Activated CD4-positive, alpha-beta T cell treated with anti-CD3 and anti-CD28 coated beads for 48 hours (primary cell): ENCODE measurements at regions not wholly inside any gene's neighbourhood (a gene's known extent, or its start where the extent isn't known, plus 50 kb on each side); places are given as distances from the start of the nearest gene placed in this dataset.

ENCODE experiments used
- DNase-seq: peaks from one replicate; pipeline ENCODE4 v3.0.0-alpha.2; 2020

DNA sequence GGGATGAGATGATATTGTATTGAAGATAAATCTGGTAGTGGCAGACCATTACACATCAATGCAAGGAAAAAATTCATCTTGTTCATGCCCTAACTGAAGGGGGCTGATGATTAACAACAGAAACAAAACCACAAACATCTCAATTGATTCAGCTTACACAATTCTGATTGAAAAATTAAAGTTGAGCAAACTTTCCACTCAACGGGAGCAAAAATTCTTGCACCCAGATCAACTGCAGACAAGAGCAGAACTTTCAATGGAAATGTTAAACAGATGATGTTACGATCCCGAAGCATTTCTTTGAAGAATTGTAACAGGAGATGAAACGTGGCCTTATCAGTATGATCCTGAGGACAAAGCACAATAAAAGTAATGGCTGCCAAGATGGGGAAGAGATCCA lies 172.4 kb upstream of the SOX5 start:
- DNase-seq, result no peak

DNA sequence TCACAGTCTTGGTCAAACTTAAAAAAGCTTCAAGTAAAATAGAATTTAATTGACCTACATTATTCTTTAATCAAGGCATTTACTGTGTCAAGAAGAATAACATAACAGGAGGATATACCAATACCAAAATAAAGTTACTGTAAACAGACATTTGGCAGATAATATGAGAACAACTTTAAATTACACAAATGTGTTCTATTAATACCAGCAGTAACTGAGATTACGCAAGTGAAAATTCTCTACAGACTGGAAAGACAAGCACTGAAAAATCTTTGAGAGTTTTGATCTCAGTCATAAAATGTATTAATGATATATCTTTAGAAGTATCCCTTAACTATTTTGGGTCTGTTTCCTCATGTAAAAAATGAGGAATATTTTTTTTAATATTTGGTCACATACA lies 169.2 kb upstream of the SOX5 start:
- DNase-seq, result no peak

DNA sequence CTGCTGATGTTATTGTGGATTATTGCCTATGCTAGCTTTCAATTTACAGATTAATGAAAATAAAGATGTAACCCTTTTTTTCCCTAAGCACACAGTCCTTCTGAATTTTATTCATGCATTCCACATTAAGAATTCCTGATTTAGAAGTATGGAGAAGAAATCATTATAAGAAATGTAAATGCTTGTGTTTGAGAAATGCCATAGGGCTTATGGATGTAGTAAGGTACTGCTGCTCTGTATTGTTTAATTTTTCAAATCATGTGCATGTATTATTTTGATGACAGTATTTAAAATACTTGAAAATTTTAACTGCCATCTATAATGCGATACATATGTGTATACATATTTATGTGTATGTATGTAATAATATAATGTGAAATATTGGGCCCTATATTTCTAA lies 167.1 kb upstream of the SOX5 start:
- no peak for DNase-seq

DNA sequence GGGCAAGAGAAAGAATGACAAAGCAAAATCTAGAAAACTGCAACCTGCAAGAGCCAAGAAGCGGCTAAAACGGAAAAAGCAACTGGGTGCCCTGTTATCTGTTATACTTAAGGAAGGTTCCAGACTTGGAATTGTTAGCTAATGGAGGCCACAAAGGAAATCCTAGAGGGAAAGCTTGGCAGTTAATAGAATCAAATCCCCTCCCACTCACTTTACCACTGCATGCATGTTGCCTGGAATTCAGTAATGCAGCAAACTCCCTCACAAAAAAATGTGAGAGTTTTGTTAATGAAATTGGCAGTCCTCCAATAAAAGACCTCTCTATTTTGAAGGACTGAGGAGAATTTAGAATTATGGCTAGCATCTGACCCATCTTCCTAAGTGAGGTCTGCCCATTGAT lies 164.2 kb upstream of the SOX5 start:
- no peak for DNase-seq

DNA sequence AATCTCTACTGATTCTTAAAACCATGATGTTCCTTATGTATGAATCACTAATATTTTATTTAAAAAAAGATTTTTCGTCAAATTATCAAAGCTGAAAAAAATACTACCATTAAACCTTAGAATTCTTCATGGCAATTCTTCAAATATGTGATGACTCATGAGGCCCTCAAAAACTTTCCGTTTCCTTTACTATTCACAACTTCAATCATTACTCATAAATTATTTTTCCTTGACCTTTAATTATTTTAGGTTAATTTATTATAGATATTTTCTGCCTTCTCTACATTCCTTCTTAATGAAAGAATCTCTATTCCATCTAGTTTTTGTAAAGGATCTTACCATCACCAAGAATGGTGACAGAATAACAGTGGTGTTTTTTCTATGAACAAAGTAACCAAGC lies 162.1 kb upstream of the SOX5 start:
- DNase-seq, result no peak

DNA sequence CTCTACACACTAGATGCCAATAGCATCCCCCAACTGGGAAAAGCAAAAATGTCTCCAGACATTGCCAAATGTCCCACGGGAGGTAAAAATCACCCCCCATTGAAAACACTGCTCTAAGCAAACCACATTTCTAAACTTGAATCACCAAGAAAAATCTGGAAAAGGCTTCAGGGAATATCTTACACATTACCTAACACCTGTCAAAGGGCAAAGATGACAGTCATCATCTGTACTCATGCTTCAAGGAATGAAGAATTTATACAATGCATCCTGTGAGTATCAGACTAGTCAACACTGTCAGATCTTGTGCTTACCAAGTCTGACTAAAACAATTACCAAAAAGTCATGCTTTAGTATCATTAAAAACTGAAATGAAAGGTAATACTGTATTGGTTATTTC lies 161.6 kb upstream of the SOX5 start:
- no peak for DNase-seq

DNA sequence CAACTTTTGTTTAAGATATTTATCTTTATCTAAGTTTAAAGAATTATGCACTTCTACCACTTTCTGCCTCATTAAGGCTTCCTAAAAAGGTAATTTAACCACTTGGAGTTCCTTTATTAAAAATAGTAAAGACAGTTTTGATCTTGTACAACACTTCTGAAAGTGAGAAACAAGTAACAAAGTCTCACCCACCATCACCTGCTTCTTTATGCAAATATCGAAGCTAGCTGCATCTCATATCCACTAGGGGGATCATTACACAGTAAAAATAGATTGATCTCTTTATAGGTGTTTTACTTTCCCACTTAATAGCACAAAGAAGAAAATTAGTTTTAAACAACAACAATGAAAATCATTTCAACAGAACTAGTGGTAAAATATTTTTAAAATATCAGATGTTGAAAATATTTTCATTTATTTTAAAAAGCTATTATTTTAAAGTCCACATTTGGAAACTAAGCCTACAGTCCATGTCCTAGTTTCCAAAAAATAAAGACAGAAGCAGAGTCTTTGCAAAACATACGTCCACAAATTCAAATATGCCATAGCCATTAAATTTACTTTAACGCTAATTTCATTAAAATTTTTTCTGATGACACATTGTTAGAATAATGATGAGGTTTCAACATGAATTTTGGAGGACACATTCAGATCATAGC lies 160.0 kb upstream of the SOX5 start:
- DNase-seq, result no peak

DNA sequence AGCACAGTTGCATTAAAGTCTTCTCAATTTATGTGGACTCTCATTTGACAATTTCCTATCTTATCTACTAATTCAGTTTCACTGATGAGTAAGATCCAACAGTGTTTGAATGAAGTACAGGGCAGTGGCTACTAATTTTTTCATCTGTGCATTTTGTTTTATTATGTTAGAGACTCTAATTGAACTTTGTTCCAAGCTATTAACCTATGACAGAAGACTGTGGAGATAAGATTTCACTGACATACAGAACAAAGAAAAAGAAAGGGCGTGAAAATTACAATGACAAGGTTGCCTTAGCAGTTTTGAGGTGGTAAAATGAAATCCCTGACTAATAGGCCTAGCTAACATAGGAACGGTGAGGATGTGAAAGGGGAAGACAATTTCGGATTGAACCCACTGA lies 153.2 kb upstream of the SOX5 start:
- no peak for DNase-seq

DNA sequence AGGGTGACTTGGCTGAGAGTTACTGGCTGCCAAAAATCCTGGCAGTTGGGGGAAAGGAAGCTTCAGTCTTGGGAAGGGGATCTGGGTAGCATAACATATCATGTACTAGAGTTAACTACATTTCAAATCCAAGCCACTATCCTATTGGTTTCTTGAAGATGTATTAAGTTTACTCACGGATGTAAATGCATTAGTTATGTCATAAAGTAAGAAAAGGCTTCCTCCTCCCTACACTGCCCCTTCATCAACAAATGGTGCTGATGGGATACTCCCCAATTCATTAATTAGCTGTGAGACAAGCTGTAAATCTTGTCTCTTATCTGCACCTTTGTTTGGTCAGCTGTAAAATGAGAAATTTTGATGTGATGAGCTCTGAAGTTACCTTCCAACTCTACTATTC lies 150.1 kb upstream of the SOX5 start:
- no peak for DNase-seq

DNA sequence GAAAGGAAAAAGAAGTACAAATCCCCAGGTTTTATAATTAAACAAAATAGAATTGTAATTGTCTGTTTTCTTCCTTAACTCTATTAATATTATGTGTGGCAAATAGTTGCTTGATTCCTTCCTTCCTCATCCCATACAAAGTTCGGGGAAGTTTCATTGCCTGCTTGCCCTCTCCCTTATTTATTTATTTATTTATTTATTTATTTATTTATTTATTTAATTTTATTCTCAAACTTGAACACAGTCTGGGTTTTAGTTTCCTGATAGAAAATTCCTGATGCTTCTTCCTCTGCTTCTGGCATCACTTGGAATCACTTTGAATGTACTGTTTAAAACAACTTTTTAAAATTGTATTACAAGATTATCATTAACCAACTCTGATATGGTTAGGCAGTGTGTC lies 145.8 kb upstream of the SOX5 start:
- DNase-seq, result no peak

DNA sequence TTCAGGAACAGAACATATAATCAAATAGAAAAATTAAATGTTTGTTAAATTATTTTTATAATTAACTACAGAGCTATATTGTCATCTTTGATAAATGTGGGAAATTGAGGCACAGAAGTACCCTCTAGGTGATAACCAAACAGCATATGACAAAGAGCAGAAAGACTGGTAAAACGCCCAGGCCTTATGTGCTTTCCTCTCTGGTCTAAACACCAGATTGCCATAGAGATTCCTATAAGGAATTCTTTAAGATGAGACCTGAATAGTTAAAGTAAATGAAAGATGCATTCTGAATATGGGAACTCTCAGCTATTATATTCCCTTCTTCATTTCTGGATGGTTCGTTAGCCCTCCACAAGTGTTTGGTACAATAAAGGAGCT lies 140.0 kb upstream of the SOX5 start:
- no peak for DNase-seq

DNA sequence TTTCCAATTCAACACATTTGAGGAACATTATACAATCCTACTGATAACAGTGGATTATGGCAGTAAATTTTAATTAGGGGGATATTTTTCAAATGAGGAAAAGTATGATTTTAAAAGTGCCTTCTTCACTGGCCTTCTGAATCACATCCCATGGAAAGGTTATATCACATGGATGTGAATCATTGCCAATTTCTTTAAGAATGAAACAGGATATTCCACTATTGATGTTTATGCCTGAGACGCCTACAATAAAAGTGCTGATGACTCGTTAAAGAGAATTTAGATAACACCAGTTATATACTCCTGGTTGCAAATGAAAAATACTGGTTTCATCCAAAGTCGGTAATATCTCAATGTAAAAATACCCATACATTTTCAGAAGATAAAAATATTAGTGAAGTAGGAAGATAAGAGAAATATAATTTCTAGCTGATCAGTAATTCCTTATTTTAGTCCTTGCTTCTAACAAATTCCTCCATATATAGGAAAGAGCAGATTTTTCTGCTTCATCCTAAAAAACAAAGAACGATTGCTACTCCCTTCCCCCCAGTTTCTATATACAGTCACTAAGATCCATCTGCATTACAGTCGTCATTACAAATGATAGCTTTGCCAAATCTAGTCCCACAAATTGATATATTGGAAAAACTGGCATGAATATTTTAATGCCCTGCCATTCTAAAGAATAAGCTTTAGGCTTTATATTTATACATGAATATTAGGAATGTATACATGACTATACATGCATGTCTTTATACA lies 139.5 kb upstream of the SOX5 start:
- DNase-seq, result no peak

DNA sequence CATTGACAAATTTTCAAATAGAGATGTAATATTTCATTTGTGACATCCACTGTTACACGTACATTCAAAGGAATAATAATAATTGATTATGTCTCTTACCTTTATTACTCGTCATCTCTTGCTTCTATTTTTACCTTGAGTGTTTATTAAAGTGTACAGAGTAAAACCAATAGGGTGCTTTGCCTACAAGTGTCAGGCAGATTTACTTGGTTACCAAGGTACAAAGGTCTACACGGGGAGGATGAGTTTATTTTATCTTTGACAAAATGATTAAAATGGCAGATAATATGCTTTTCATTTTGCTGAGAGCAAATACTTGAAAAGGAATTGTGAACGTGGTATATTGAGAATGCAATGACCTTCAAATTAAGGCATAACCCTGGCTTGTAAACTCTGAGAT lies 137.8 kb upstream of the SOX5 start:
- no peak for DNase-seq

DNA sequence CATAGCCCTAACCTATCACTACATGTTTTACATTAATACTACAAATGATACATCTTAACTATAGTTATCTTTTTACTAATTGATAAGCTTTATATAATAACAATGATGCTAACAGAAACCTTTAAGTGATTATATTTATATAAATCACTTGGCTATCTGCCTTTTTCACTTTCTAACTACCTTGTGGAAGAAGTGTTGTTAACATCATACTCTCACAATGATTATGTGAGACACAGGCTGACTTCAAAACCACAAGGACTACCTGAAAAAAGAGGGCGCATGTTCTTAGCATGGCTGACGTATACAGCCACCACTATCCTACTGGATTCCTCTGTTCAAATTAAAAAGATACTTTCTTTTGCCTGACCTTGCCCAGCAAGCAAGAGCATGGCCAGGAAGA lies 135.3 kb upstream of the SOX5 start:
- no peak for DNase-seq

DNA sequence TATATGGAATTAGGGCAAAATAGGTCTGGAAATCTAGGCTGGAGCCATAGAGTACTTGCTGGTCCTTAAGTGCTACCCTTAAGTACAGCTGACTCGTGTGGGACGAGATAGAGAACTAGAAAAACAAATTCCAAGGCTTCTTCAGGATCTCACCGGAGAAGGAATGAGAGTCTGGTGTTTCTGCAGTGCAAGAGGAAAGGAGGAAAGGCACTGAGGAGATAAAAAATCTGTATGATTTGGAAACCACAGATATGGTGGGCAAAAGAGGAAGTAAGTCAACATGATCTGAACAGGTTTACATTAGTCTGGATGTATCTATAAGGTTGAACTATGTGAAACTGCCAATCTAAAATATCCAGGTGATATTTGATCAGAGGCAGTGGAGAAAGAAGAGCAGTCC lies 134.4 kb upstream of the SOX5 start:
- no peak for DNase-seq

DNA sequence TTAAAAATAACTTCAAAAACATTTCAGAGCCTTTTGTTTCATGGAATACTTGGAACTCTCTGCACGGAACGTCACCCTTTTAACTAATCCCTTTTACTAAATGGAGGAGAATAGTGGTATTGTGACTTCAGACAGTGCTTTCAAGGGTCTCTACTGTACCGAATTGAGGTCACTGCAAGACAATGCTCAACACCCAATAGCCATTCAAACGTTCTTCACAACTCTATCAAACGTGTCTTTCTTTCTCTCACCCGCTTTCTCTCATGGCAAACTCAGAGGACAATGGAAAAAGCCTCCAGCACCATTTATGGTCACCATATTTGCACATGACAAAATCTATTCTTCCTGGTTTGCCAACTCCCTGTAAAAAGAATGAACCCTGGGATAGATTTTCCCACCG lies 132.1 kb upstream of the SOX5 start:
- no peak for DNase-seq

DNA sequence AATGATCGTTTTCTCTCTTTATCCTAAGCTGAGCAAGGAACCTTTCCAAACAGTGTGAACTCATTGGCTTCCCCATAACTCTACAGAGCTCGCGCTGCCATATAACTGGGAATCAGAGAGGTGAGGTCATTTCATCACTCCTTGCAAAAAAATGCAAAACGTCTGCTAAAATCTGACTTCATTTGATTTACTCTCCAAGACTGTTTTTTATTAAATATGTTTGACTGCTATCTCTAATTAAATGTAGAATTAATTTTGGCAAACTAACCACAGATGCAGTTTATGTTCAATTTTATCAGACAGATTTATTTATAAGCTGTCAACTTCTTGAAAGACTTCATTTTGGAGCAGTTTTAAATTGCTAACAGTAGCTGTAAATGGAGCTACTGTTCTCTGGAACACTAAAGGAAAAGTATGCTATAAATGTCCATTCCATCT lies 131.6 kb upstream of the SOX5 start:
- no peak for DNase-seq

DNA sequence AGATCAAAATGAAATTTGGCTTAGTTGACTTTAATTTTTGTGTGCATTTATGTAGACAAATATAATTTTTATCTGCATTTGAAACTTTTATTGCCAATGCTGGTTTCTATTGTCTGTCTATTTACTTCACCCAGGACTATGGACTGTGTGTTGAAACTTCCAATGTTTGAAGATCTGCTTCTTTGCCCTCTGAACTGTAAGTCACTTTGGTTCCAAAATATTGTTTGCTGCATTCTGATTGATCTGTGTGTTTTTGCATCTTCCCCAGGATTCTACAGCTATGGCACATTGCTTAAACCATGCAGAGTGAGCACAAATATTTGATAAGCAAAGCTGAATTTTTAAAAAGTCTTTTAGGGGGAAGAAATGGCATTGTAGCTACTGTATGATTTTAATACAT lies 131.0 kb upstream of the SOX5 start:
- no peak for DNase-seq

DNA sequence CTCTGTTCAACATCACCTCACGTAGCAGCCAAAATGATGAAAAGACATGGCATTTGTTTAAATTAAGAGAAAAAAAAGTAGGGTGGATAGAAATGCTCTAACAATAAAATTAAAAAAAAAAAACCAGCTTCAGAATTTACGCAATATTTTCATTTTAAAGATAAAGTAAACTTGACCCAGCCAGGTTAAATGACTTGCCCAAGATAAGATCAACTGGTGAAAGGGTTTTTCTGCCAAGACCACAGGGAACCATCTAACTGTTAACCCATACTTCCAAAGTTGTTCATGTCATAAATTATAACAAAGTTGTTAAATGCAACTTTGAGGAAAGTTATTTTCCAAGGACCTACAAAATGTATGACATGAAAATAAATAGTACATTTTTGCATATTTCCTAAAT lies 129.6 kb upstream of the SOX5 start:
- DNase-seq, result no peak

DNA sequence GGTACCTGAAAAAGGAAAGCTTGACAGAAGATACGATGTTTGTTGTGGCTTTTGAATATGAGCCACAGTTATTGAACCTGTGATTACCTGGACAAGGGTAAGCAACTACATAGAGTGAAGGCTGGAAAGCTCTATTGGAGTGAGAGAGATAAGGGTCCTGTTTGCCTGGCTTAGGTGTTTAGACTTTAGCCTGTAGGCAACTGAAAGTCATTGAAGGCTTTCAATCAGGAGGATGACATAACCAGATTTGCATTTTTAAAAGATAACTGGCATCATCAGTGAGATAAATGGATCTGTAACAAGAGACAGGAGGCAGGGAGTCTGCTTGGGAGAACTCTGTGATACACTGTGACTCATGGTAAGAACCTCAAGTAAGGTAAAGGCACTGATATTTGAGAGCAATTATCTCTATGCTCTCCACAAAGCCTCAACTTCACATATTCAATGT lies 128.9 kb upstream of the SOX5 start:
- DNase-seq, result no peak

DNA sequence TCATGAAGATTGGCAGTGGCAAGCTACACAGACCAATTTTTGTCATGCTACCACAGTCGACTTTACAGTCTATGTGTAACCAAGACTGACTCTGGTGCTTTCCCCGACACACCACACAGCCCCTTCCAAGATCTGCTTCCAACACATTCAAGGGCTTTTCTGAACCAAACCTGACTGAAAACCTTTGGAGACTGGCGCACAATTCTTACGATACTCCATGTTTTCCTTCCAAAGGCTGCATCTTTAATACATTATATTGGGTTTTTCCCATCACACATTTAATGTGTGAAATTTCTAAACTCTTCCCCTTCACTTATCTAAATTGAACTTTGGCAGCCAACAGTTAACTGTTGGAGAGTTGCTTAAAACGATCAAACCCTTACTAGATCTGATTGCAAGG lies 127.7 kb upstream of the SOX5 start:
- DNase-seq, result no peak

DNA sequence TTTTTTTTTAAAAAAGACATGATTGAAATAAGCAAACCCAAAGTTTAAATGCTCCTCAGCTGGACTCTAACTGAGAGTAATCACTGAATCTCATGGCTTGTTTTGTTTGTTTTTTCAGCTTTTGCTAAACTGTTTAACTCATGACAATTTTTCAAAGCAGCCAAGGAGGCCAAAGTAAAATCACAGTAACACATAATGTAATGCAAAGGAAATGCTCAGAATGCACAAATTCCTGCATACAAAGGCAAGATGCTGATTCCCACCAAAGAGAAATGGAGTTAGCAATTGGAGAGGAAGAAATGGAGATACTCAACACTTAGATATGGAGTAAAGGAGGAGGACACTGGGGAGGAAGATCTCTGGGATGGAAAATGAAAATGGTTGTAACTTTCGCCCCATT lies 126.2 kb upstream of the SOX5 start:
- no peak for DNase-seq

DNA sequence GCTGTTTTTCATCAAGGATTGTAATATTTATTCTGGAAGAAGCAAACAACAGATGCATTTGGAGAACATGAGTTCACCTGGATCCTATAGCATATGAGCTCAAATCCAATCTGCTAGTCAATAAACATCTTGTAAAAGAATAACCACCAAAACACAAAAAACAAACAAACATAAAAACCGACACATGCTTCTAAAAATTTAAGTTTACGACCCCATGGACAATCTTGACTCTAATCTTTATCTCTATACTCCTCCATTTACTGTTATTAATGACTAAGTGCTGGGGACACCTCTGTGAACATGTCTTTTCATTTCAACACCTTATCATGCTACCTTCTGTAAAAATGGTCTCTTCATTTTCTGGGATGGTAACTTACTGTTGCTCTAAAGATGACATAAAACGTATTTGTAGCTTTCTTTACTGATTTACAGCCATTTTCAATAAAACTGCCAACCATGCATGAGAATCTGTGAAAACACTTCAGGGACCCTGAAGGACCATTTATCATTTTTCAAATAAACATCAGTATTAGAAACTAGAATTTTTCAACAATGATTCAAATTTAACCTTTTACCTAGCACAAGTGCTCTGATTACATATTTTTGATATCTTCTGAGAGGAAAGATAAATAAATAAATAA lies 123.8 kb upstream of the SOX5 start:
- no peak for DNase-seq

DNA sequence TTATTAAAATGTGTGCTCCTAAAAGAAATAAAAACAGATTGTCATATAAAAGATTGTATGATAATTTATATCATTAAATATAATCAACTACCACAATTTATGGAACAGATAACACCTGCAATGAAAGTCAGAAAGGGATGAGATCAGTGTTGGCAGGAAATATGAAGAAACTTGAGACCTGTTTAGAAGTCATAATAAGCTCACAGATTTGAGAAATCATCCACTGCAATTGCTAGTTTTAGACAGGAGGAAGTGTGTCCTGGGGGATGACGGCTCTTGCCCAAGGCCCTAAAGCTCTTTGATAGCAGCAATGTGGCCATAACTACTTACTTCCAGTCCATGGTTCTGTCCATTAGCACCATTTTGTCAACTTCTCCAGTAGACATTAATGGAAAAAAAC lies 122.8 kb upstream of the SOX5 start:
- DNase-seq, result no peak

DNA sequence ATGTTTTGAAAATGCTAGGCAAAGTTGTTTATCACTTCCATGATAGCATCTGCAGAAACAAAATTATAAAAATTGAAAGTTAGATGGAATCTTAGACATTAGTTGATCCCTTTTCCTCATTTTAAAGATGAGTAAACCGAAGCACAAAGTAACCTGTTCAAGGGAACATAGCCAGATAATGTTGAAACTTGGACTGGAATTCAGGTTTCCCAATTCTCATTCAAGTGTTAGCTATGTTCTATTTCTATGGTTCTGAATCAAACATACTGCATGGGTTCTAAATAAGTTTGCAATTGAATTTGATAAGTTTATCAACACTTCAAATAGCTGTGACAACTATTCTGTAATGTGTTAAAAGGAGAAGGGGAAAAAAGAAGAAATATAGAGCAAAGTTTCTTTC lies 122.4 kb upstream of the SOX5 start:
- no peak for DNase-seq
